C4-2B (cell line): ENCODE measurements at regions not wholly inside any gene's neighbourhood (a gene's known extent, or its start where the extent isn't known, plus 50 kb on each side); places are given as distances from the start of the nearest gene placed in this dataset.

Source experiments
- H3K27ac ChIP-seq: fragments of 450-650 bp; 2 replicates; pipeline ENCODE4 v1.5.1; 2017
- ZFX ChIP-seq: fragments of 450-650 bp; IDR thresholded peaks from 2 replicates; pipeline ENCODE4 v1.6.1; 2017
- TF ChIP-seq, protein P1 (sequence below): fragments of 450-650 bp; conservative IDR thresholded peaks from 2 replicates; pipeline ENCODE4 v1.5.1; 2017; ENCODE audit warnings: mild to moderate bottlenecking

DNA sequence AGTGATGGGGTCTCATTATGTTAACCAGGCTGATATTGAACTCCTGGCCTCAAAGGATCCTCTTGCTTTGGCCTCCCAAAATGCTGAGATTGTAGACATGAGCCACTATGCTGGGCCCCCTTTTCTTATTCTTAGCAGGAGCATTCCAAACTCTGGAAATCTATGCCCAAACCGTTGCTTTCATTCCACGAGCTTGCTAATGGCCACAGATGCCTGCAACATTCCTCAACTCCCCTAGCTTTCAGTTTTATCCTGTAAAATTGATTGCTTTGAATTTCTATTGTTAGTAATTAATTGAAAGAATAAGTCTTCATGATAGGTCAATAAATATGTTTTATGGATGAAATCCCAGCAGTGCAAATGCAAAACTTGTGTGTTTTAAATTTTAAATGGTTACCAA lies 564.8 kb upstream of the WWC1 start:
- TF ChIP-seq, protein P1, sequence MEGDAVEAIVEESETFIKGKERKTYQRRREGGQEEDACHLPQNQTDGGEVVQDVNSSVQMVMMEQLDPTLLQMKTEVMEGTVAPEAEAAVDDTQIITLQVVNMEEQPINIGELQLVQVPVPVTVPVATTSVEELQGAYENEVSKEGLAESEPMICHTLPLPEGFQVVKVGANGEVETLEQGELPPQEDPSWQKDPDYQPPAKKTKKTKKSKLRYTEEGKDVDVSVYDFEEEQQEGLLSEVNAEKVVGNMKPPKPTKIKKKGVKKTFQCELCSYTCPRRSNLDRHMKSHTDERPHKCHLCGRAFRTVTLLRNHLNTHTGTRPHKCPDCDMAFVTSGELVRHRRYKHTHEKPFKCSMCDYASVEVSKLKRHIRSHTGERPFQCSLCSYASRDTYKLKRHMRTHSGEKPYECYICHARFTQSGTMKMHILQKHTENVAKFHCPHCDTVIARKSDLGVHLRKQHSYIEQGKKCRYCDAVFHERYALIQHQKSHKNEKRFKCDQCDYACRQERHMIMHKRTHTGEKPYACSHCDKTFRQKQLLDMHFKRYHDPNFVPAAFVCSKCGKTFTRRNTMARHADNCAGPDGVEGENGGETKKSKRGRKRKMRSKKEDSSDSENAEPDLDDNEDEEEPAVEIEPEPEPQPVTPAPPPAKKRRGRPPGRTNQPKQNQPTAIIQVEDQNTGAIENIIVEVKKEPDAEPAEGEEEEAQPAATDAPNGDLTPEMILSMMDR: no peak
- TF ChIP-seq ZFX: no peak
- H3K27ac ChIP-seq: no peak overlapping the region

- H3K27ac ChIP-seq: no peak overlapping the region
- TF ChIP-seq, protein P1: no peak
- no peak for TF ChIP-seq ZFX
These were observed 561.3 kb upstream of the WWC1 start for GRCh38 chr5:167730121-167730520.

DNA sequence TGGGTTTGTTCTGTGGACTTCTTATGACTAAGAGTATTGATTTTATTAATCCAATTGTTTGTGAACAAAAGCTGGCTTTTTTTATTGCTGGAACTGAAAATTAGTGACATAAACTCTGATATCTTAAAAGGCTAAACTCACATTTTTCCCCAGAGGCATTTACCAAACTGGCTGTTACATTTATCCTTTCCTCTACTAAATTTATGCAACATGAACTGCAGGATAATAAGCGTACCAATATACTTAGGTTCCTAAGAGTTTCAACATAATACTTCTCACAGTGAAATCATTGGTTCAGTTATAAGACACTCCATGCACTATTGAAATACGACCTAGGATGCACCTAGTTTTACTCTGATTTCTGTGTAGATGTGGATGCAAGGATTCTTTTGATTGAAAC lies 560.8 kb upstream of the WWC1 start:
- H3K27ac ChIP-seq: no peak overlapping the region
- TF ChIP-seq ZFX: no peak
- TF ChIP-seq, protein P1: no peak

DNA sequence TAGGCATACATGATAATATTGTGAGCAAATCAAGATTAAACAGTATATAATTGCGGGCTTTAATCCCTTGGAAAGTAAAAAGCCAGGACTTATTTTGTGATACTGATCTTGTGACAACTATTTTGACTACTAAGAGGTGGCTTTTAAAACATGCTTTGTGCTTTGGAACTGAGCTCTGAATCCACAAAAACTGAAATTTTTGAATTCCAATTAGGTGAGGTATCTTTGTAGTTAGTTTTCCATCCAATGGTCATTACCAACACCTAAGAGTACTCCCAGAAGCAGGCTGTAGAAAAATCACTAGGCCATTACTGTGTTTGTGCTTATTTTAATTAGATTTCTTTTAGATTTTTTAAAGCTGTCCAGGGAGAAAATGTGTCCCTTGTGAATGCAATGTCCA lies 559.5 kb upstream of the WWC1 start:
- H3K27ac ChIP-seq: no peak overlapping the region
- TF ChIP-seq ZFX: no peak
- TF ChIP-seq, protein P1: no peak

DNA sequence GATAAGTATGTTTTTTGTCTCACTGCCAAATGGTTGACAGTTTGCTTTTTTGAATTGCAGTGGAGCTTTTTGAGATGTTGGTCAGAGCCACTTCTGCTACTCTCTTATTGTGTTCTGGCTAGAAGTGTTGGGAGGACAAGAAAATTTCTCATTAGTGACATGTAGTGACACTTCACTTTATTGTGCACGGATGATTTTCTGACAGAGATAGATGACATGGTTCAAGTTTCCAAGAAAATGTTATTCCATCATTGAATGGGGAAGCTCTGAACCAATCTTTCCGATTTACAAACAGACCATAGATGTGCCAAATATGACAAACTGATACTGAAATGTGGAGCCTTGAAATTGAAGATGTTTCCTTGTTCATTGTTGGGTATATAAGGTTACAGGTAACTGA lies 558.9 kb upstream of the WWC1 start:
- no peak overlapping the region for H3K27ac ChIP-seq

DNA sequence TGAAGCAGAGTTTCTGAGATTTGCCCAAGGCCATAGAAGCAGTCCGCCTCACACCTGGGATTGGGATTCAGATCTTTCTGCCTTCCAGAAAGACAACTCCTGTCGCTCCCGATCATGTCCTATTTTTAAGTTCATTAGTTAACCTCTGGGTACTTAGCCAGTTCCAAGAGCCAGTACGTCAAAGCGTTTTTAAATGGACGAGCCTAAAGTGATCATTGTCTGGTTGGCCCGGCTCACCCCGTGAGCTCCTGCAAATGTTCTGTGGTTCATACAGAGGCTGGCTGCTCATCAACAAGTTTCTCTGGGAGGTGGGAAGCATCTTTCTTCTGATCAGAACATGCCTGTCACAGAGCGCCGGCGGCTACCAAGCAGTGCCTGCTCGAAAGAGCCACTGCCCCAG lies 554.5 kb upstream of the WWC1 start:
- TF ChIP-seq ZFX: no peak
- TF ChIP-seq, protein P1: no peak
- no peak overlapping the region for H3K27ac ChIP-seq

More for the DNA sequence above, 558.9 kb upstream of the WWC1 start:
- TF ChIP-seq, protein P1: no peak
- no peak for TF ChIP-seq ZFX

DNA sequence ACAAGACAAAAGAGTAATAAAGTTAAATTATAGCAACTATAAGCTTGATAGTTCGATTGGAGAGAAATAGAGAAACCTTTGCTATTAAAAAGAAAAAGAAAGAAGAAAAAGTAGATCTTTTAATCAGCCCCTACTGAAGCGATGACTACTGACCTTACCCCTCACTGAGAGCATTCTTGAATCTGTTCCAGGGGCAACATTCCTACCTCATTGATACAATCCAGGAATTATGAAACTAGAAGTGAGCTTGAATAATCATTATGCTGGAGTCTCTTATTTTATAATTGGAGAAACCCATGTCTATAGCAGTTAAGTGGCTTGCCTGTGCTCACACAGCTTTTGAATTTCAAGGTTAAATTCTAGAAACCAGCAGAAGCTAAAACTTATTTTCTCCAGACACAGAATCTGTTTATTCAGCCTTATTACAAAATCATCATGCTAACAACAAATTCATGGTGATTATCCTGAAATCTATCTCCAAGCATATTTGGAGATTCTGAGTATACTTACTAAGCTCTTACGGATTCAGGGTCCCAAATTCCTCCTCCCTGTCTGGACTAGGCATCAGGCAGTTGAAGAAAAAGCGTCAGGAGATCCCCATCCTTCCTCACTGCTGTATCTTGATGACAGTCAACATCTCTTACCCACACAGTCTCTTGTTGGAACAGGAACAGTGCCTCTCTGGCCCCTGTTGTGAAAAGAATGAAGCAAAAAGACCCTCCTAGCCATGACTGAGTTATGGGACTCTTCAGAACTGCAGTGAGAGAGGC lies 547.6 kb upstream of the WWC1 start:
- TF ChIP-seq ZFX: no peak
- H3K27ac ChIP-seq: no peak overlapping the region

DNA sequence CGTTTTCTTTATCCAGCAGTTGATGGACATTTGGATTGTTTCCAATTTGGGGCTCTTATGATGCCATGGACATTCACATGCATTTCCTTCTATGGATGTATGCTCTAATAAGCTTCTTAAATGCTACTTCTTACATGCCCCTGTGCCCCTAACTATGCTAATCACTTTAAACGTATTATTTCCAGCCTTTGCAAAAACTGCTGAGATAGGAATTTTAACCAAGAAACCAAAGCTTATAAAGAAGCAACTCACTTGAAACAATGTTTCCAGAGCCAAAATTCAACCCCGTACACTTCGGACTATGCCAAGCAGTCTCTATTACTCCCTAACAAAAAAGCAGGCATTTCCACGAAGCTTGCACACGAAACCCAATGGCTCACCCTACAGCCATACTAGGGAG lies 545.6 kb upstream of the WWC1 start:
- TF ChIP-seq, protein P1: no peak
- no peak for TF ChIP-seq ZFX
- no peak overlapping the region for H3K27ac ChIP-seq
